Activated CD4-positive, alpha-beta T cell treated with anti-CD3 and anti-CD28 coated beads, Interleukin-2, amount 50 U/mL, for 4 hours (primary cell): ENCODE measurements at regions not wholly inside any gene's neighbourhood (a gene's known extent, or its start where the extent isn't known, plus 50 kb on each side); places are given as distances from the start of the nearest gene placed in this dataset.
"Not testable (repeated sequence)": the region's sequence is repeated elsewhere in the genome, so short reads cannot be mapped to it uniquely, and the experiment has no call there.

Source experiments
- DNase-seq, 2 experiments: peaks; one replicate each; pipeline ENCODE4 v3.0.0-alpha.2; 2020

DNA sequence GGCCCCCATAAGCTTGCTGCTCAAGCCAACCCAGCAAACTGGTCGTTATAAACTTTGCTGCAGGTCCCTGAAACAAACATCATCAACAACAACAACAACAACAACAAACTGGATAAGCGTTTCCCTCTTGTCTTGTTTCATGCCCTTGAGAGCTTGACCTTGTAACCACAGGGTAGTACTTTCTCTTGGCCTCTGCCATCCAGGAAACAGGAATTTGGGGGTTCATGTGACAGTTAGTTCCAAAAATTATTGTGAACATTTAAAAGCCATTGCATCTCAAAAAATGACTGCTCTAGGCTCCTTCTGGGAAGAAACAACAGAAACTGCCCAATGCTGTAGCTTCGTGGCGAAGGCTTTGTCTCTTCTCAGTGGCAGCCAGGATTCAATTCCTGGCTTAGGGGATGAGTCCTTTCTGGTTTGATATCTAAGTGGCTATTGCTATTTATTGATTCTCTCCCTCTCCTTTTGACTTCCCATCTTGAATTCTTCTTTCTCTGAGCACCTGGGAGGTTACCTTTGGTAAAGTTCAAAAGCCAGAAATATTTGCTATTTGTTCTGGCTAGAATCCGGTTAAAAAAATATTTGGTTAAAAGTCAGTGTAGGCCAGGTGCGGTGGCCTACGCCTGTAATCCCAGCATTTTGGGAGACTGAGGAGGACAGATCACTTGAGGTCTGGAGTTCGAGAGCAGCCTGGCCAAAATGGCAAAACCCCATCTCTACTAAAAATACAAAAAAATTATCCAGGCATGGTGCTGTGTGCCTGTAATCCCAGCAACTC lies 52.0 kb upstream of the CPM start:
- DNase-seq, result no peak

DNA sequence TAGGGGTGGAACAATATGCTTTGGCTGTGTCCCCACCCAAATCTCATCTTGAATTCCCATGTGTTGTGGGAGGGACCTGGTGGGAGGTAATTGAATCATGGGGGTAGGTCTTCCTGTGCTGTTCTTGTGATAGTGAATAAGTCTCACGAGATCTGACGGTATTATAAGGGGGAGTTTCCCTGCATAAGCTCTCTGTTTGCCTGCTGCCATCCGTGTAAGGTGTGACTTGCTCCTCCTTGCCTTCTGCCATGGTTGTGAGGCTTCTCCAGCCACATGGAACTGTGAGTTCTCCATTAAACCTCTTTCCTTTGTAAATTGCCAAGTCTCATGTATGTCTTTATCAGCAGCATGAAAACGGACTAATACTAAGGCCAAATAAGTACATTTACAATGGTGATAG lies 64.6 kb upstream of the CPM start:
- DNase-seq, result not testable (repeated sequence)

DNA sequence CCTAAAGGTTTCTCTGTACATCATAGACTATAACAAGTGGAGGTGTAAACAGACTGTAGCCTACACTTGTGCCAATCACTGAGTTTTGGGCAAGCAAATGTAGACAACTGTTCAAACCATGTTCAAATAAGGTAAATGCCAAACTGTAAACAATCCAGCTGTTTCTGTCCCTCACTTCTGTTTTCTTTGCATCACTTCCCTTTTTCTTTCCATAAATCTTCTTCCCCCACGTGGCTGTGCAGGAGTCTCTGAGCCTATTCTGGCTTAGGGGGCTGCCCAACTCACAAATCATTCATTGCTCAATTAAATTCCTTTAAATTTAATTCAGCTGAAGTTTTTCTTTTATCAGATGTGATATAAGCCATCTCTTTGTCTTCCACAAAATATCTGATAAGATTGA lies 65.1 kb upstream of the CPM start:
- no peak for DNase-seq

DNA sequence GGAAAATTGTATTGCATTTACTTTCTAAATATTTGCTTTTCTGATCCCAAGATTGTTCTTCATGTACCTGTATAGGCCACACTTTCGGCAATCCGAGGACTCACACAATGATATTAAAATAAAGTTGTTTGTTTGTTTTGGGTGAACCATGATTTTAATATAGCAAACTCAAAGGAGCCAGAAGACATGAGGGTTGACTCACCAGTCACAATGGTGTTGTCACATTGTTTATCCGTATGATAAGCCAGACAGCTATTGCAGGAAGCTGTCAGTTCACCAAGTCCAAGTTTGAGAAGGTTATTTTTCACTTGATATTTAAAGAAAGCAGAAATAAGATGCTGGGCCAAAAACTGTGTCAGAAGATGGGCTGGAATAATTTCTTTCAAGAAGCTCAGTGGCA lies 67.1 kb upstream of the CPM start:
- DNase-seq, result no peak

DNA sequence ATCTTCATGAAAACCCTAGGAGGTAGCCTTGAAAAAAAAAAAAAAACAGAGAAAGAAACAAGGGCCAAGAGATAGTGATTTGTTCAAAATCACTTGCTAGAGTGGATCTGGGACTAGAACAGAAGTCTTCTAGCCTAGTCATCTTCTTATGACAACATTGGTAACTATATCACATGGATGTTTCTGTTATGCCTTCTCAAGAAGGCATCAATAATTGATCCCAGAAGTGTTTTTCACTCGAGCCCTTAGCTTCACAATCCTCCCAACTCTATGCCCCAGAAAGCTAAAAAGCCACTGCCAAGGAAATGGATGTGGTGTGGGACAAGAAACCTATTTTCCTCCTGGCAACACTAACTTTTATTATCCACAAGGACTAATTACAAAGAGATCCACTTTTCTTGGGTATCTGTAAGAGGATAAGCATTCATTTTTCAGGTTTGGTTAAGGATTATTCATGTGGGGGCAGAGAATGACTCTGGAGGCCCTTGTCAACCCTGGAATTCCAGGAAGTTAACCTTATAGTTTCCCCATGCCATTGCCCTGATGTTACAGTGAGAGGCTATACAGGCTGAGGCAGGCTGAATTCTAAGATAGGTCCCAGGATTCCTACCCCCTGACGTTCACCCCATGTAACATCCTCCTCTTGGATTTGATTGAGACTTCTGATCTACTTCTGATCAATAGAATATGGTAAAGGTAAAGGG lies 67.7 kb upstream of the CPM start:
- no peak for DNase-seq

DNA sequence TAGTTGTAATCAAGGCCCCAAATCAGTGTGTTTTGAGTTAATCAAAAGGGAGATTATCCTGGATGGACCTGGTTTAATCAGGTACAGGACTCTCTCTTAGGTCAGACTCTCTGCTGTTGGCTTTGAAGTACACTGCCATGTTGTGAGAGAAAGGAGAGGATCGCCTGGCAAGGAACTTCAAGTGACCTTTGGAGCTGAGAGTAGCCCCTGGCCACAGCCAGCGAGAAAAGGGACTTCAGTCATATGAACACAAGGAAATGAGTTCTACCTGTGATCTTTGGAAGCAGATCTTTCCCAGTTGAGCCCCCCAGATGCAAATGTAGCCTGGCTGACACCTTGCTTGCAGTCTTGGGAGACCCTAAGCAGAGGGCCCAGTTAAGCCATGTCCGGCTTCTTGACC lies 68.3 kb upstream of the CPM start:
- no peak for DNase-seq

DNA sequence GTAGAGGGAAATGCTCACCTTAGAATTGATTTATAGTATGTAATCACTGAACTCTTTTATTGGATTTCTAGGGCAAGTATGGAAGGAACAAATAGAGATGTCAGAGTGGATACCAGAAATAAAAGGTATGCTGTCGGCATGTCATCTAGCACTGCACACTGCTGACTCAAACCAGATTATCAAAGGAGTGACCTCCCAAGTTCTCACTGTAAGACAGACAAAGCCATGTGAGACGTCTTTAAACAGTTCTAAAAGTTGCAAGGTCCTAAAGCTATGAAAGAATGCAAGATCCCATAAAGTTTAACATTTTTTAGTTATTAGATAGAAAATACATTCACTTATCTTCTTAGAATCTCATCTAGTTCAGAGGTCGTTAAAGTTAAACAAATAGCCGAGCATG lies 70.0 kb upstream of the CPM start:
- no peak for DNase-seq

DNA sequence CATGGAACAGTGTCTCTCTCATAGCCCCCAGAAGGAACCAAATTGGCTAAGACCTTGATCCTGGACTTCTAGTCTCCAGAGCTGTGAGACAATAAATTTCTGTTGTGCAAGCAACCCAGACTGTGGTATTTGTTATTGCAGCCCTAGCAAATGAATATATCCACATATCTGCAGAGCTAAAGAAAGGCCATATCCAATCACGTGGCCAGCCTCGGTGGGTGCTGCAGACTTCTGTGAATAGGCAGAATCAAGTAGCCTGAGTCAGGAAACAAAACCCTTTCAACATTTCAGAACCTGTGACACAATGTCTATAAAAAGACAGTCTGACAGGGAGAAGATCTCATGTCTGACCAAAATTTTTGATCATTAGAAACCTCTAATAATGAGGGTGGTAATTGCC lies 71.0 kb upstream of the CPM start:
- DNase-seq, result no peak

DNA sequence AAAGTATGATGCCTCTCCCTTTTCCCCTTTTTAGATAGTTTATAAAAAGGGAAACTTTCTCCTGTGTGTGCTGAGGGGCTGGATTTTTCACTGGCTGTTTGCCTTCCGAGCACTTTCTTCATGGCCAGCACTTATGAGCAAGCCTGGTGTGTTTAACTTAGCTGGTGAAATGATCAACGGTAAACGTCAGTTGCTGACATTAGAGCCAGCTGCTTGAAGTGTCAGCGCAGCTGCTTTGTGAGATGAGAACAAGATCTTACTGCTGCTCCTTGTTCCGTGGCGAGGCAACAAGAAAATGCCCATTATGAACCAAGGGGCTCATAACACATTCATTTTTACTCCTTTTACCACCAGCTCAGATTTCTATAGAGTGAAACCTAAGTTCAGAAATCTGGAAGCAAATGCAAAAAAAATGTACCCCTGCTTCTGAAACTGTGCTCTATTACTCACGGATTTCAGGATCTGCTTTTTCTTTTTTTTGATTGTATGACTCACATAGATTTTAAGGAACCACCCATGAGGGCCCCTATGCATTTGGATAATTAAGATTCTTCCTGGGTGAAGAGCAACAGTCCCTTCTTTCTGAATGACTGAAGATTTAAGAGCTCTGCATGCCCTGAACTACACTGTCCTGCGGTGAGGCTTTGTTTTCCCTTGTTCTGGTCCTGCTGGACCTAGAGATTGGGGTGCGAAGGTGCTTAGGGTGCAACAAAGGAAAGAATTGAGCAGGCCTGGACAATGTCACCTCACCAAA lies 74.3 kb upstream of the CPM start:
- no peak for DNase-seq

DNA sequence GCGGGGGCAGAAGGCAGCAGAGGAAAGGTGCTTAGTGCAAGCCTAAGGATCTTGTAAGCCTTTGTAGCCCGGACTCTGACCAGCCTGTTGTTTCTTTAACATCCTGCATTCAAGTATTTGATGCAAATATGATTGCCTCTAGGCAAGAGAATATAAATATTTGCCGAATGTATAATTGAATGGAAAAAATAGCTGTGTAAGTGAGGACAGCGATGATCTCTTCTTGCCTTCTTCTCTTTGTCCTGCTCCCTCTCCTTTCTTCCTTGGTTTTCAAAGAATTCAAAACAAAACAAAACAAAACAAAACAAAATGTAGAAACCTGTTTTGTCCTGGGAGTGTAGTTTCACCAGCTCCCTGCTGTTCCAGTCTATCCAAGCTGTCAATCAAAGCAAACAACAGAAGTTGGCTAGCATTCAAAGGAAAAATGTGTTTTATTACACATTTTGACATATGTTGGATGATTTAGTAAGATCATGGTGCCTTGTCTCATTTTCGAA lies 74.9 kb upstream of the CPM start:
- no peak for DNase-seq

DNA sequence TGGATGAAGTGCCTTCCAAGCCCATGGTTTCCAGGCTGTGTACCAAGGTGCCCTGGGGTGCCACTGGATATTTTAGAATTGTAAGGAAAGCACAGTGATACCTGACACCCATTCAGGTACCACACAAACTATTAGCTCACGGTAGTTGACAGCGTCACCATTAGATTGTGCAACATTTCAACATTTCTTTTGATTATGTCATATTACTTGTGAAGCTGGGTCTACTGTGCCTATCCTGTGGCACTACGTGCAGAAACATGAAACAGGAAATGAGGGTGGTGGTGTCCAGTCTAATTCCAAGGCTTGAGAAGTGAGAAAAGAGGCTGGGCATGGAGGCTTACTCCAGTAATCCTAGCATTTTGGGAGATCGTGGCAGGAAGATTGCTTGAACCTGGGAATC lies 75.5 kb upstream of the CPM start:
- DNase-seq, result no peak

DNA sequence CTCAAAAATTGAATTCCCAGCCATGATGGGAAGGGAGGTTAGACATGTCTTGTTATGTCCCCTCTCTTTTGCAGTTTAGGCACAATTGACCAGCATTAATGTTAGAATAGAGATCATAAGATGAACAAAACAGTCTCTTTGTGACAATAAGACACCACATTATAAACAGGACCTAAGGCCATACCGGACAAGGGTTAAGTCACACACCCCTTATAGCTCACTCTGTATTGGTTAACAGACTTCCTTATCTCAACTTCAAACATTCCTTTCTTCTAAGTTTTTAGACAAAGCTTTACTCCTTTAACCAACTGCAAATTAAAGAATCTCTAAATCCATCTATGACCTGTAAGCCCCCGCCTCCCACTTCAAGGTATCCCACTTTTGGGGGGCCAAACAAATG lies 81.1 kb upstream of the CPM start:
- no peak for DNase-seq

DNA sequence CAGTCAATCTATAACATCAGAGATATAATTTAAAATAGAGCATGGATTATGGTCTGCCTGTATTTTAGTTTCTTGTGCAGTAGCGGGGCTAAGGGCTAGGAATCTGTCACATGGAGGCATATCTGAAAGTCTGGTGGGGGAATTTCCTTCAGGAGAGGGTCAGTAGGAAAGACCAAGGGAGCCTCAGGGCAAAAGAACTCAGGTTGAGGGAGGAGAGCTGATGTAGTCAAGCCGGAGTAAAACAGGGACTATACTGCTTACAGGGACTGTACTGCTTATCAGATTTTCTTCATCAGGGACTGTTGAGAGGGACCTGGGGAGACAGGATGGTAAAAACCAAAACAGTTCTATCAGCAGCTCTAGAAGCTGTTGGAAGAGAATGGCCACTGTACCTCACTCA lies 82.0 kb upstream of the CPM start:
- DNase-seq, result no peak

DNA sequence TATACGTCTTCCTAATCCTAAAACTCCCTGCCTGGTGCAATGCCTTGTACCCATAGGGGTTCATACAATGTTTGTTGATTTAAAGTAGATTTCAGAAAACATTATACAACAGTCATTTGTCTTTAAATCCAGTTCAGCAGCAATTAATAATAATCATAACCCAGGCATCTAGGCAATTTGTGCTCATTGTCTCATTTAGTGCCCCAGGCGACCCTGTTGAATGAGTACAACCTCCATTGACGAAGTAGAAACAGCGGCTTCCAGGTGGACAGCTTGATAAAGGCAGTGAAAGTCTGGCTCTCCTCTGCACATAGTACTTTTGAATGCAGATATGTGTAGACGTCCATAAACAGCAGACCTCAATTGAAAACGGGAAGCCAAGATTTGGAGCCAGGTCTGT lies 82.9 kb upstream of the CPM start:
- no peak for DNase-seq

DNA sequence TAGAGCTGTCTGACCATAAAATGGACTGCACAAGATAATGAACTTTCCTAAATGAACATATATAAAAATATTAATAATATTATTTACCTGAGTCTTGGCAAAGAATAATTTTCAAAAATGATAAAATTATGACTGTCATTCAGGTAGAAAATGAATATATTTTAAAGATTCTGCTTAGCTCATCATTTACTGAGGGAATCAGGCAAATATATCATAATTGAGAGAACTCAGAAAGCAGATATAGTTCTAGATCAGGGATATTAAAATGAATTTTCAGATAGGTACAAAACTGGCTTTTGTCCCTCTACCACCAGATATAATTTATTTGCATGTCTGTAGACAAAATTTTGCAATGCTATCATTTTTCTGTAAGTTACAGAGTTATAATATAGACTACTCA lies 86.1 kb upstream of the CPM start:
- DNase-seq, result no peak

DNA sequence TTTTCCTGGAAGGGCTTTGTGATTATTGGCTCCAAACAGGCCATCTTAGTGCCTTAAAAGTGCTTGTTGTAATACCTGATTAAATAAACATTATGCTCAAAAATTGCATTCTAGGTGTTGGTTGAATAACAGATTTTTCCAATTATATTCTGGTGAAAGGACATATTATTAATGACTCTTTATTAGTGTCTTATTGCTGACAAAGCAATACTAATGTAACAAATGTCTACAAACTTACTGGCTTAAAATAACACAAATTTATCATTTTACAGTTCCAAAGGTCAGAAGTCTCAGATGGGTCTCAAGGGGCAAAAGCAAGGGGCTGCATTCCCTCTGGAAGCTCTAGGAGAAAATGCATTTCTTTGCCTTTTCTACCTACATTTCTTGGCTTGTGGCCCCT lies 86.9 kb upstream of the CPM start:
- DNase-seq, result no peak

DNA sequence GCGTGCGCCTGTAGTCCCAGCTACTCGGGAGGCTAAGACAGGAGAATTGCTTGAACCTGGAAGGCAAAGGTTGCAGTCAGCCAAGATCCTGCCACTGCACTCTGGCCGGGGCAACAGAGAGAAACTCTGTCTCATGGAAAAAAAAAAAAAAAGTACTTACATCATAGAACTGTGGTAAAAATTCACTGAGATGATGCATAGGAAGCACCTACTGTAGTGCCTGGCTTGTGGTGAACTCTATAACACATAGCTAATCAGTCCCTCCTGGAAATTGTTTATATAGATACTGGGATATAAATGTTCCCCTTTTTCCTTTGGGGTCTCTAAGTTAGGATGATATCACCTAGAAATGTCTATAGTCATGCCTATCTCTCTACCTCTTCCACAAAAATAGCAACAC lies 89.7 kb upstream of the CPM start:
- no peak for DNase-seq

DNA sequence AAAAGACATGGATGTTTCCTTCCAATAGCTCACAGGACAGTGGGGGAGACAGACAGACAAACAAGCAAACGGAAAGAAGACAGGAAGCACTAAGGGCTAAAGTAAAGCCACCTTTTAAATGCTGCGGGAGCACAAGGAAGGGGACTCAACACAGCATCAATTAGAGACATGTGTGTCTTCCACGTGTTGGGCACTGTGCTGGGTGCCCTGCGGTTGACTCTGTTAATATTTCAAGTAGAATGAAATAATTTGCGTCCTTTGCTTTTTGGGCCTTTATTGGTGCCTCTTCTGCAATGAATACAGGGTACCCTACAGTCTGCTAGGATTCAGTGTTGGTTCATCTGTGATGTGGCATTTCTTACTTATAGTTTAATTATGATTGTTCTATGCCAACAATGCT lies 90.9 kb upstream of the CPM start:
- DNase-seq, result no peak

DNA sequence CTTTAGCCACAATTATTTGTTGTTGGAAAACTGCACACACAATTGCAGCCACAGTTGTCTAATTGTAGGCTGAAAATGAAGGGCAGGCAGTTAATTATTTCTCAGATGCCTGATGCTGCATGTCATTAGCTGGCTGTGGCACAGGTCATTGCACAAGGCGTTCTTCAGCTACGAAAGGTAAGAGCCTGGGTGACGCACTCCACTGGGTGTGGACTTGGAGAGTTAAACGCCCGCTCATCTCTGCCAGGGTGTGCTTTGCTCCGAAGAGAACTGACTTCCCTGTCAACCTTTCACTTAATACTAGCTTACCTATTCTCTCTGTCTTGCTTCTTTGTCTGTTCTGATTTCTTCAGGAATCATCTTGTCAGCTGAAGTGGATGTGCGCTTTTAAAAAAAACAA lies 91.4 kb upstream of the CPM start:
- DNase-seq, result no peak

DNA sequence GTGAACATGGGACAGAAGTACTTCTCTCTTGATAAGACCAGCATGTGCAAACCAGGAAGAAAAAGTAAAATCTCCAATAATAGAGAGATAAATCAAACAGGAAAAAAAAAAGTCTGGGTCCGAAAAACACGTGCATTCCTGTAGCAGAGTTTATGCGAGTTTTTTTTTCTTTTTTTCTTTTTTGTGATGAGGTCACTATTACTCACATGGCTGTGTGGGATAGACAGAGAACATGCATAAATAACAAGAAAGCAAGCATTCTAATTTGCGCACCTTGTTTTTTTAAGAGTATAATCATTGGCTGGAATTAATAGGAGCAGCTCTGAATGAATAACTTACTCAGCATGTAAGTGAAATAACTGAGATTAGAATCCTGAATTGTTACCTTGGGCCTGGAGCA lies 91.9 kb upstream of the CPM start:
- no peak for DNase-seq

DNA sequence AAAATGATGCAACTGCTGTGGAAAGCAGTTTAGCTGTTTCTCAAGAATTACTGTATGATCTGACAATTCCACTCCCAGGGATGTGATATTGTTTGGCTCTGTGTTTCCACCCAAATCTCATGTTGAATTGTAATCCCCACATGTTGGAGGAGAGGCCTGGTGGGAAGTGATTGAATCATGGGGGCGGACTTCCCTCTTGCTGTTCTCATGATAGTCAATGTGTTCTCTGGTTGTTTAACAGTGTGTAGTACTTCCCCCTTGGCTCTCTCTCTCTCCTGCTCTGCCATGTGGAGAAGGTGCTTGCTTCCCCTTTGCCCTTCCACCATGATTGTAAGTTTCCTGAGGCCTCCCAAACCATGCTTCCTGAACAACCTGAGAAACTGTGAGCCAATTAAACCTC lies 93.4 kb upstream of the CPM start:
- no peak for DNase-seq

DNA sequence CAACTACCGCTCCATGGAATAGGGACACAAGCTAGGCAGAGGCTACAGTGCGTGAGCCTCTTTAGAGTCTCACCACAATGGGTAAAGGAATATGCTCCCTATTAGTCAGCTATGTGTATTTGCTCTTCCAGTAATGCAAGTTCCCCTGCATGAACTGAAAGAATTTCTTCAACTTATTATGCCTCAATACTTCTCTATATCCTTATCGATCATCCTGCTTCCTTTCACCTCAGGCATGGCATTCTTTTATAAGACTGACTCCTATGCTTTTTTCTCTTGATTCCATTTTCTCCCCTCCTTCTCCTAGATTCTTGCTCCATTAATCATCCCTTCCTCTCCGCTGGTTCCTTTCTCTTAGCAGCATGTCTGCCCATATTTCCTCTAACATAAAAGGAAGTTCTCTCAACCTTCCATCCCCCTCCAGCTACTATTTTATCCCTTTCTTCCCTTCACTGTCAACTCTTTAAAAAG lies 94.5 kb upstream of the CPM start:
- no peak for DNase-seq

DNA sequence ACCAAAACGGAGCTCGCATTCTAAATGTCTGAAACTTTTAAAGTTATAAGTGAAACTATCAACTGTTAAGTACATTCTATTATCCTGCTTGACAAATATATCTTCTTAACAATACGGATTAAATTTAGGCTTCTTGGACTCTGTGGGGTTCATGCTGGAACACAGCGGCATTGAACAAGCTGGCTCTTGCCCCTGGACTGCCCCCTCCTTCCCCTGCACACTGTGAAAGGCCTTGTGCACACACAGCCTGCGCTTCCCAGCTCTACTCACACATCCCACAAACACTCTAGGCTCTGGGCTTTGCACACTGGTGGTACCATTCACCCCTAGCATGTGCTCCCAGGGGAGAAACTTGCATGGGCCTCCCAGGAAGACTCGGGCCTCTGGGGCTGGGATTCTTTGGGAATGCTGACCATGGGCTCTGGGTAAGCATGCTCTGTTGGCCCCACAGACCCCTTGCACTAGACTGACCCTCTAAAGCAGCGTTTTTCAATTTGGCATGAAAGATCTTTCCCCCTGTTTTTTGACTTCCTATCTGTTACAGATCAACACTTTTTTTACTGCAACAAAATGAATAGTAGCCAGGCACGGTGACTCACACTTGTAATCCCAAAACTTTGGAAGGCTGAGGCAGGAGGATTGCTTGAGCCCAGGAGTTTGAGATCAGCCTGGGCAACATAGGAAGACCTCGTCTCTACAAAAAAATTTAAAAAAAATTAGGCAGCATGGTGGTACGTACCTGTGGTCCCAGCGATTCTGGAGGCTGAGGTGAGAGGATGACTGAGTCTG lies 96.2 kb upstream of the CPM start:
- no peak for DNase-seq
